ENCODE measurements at regions not wholly inside any gene's neighbourhood (a gene's known extent, or its start where the extent isn't known, plus 50 kb on each side); places are given as distances from the start of the nearest gene placed in this dataset.

DNA sequence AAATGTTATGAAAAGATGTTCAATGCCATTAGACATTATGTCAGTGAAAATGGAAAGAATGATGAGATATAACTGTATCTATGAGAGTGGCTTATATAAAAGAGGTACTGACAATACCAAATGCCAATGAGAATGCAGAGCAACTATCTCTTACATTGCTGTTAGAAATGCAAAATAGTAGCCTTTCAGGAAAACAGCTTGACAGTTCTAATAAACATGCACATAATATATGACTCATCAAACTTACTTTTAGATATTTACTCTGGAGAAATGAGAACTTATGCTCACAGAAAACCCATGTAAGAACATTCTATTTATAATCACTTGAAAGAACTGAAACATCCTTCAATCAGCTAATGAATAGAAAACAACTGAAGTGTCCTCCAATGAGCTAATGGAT is 996.7 kb upstream of the ADGRL4 start:
- H3K4me3 ChIP-seq (ENCODE audit: low read length), result no peak overlapping the region
- intact Hi-C loops (cut with DNase I, micrococcal nuclease), result no loop called here
- H3K27ac ChIP-seq (ENCODE audit: low read depth in 1 of 2, low read length in 2 of 2), result no peak overlapping the region
- H3K9me3 ChIP-seq (ENCODE audit: control insufficient read depth in 1 of 2, insufficient read depth in 1 of 2, low read length in 2 of 2), result no peaks in the 10 kb centered on the region
- no peaks in the 10 kb centered on the region for H3K27me3 Mint-ChIP-seq
- TF ChIP-seq CTCF (IDR thresholded peaks at IDR 0.05), result no peak
- no peaks in the 10 kb centered on the region for H3K36me3 Mint-ChIP-seq (ENCODE audit: low read depth)
- ATAC-seq (ENCODE audit: poor library complexity) (no peak), DNase-seq (no peak)
- no peaks in the 10 kb centered on the region for H3K27me3 ChIP-seq (ENCODE audit: control insufficient read depth in 1 of 2, insufficient read depth in 2 of 2, low read length in 2 of 2)
- no peaks in the 10 kb centered on the region for H3K4me1 Mint-ChIP-seq (ENCODE audit: low read depth)
- H3K4me3 Mint-ChIP-seq, result no peak overlapping the region
- peaks cover 6% of the 10 kb centered on the region for H3K9me3 Mint-ChIP-seq
- POLR2A ChIA-PET, result no interaction called here
- no peaks in the 10 kb centered on the region for H3K36me3 ChIP-seq (ENCODE audit: insufficient read depth, low read length)
- no peak overlapping the region for H3K27ac Mint-ChIP-seq
- CTCF ChIA-PET, result no interaction called here
- no peaks in the 10 kb centered on the region for H3K4me1 ChIP-seq (ENCODE audit: insufficient read depth, low read length)

GRCh38 chr1:79988401-79988800 is 981.9 kb upstream of the ADGRL4 start:
- Histone ChIP-seq H3K36me3 (ENCODE audit: insufficient read depth, low read length) (no peaks in the 10 kb centered on the region), H3K4me1 (ENCODE audit: insufficient read depth, low read length) (no peaks in the 10 kb centered on the region), H3K9me3 (ENCODE audit: control insufficient read depth in 1 of 2, insufficient read depth in 1 of 2, low read length in 2 of 2) (peaks cover 0 to 3% of the 10 kb centered on the region in 2 experiments), H3K4me3 (ENCODE audit: low read length) (no peak overlapping the region), H3K27ac (ENCODE audit: low read depth in 1 of 2, low read length in 2 of 2) (no peak overlapping the region), H3K27me3 (ENCODE audit: control insufficient read depth in 1 of 2, insufficient read depth in 2 of 2, low read length in 2 of 2) (no peaks in the 10 kb centered on the region)
- Mint-ChIP-seq H3K36me3 (ENCODE audit: low read depth) (no peaks in the 10 kb centered on the region), H3K4me1 (ENCODE audit: low read depth) (no peaks in the 10 kb centered on the region), H3K27me3 (no peaks in the 10 kb centered on the region), H3K4me3 (no peak overlapping the region), H3K27ac (no peak overlapping the region), H3K9me3 (peaks cover 8% of the 10 kb centered on the region)
- ChIA-PET CTCF (no interaction called here), POLR2A (no interaction called here)
- ATAC-seq (ENCODE audit: poor library complexity) (no peak), DNase-seq (no peak)
- TF ChIP-seq CTCF (IDR thresholded peaks at IDR 0.05), result no peak
- intact Hi-C loops (cut with DNase I, micrococcal nuclease), result no loop called here

GRCh38 chr1:79982211-79982610 is 975.7 kb upstream of the ADGRL4 start:
- H3K27me3 ChIP-seq (ENCODE audit: control insufficient read depth in 1 of 2, insufficient read depth in 2 of 2, low read length in 2 of 2), result no peaks in the 10 kb centered on the region
- POLR2A ChIA-PET, result no interaction called here
- H3K27me3 Mint-ChIP-seq, result no peaks in the 10 kb centered on the region
- no peaks in the 10 kb centered on the region for H3K4me1 Mint-ChIP-seq (ENCODE audit: low read depth)
- no peaks in the 10 kb centered on the region for H3K4me1 ChIP-seq (ENCODE audit: insufficient read depth, low read length)
- no peaks in the 10 kb centered on the region for H3K36me3 ChIP-seq (ENCODE audit: insufficient read depth, low read length)
- CTCF ChIA-PET, result no interaction called here
- TF ChIP-seq CTCF (IDR thresholded peaks at IDR 0.05), result no peak
- H3K9me3 ChIP-seq (ENCODE audit: control insufficient read depth in 1 of 2, insufficient read depth in 1 of 2, low read length in 2 of 2), result peaks cover 0 to 3% of the 10 kb centered on the region in 2 experiments
- no peak overlapping the region for H3K27ac ChIP-seq (ENCODE audit: low read depth in 1 of 2, low read length in 2 of 2)
- H3K27ac Mint-ChIP-seq, result no peak overlapping the region
- intact Hi-C loops (cut with DNase I, micrococcal nuclease), result no loop called here
- peaks cover 2% of the 10 kb centered on the region for H3K9me3 Mint-ChIP-seq
- ATAC-seq (ENCODE audit: poor library complexity) (no peak), DNase-seq (no peak)
- no peak overlapping the region for H3K4me3 ChIP-seq (ENCODE audit: low read length)
- H3K4me3 Mint-ChIP-seq, result no peak overlapping the region
- no peaks in the 10 kb centered on the region for H3K36me3 Mint-ChIP-seq (ENCODE audit: low read depth)
